ENCODE measurements at regions not wholly inside any gene's neighbourhood (a gene's known extent, or its start where the extent isn't known, plus 50 kb on each side); places are given as distances from the start of the nearest gene placed in this dataset.

DNA sequence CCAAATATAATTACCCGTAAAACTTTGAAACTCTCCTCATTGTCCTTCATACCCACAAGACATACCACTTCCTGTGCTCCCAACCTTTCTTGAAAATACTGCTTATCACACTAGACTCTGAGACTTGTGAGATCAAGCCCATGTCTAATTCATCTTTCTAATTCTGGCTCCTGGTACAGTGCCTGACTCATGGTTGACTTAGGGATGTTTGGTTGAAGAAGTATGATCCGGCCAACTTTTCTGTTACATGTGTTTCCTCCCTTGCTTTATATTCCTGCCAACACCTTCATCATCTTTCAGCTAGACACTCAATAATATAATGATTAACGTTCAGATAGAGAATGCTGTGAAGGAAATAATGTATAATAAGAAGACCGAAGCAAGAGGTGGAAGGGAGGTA, 58.2 kb downstream of the MEX3B start:
- DNase-seq = no peak

DNA sequence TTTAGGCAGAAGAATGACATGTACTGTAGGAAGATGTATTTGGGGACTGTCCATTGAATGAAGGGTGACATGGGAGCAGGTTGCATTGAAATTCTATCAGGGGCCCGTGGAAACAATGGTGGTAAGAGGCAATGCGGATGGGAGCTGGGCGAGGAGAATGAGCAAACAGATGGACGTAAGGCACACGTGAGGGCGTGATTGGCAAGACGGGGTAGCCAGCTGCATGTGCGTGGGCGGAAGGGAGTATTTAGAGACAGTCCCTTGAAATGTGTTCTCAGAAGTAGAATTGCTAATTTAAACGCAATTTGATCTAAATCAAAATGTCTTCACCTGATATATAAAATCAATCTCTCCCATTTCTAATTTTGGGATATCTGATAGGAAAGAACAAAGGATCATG, 62.3 kb downstream of the MEX3B start:
- DNase-seq = no peak

DNA sequence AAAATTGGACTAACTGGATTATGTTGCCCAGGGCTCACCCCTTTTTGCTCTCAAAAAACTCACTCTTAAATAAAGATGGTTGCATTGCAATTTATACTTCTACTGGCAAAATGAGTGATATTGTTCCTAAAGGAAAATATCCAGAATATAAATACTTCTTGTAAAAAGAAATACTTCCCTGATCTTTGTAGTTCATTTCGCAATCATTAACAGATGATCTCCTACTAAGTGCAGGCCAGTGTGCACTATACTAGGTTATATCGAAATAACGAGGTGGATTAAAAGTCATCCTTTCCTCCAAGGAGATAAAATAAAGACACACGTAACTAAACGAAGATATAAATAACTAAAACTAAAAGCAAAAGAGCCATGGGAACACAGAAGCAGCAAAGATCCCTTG, 63.0 kb downstream of the MEX3B start:
- no peak for DNase-seq

DNA sequence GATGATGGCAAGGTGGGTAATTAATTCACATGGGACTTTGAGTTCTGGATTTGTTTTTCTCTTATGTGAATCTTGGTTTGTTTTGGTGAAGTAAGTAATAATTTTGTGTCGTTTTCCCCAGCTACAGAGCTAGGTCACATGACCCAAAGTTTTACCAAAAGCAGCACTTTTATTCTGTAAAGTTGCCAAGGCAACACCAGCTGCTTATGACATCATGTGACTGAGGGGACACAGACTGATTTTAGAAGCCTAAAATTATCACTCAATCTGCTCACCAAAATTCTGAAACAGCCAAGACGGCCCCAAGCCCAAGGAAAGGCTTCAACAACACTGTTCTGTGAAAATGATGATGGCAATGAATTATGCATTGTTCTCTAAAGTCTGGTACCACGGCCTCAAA, 63.9 kb downstream of the MEX3B start:
- DNase-seq = no peak

DNA sequence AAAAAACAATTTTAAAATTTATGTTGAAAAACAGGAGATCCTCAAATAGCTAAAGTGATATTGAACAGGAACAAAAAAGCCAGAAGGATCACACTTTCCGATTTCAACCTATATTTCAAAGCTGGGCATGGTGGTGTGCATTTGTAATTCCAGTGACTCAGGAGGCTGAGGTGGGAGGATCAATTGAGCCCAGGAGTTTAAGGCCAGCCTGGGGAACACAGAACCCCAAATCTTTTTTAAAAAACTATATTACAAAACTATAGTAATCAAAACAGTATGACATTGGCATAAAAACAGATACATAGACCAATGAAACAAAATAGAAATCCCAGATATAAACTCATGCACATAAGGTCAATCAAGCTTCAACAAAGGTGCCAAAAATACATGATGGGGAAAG, 68.4 kb downstream of the MEX3B start:
- DNase-seq = no peak

DNA sequence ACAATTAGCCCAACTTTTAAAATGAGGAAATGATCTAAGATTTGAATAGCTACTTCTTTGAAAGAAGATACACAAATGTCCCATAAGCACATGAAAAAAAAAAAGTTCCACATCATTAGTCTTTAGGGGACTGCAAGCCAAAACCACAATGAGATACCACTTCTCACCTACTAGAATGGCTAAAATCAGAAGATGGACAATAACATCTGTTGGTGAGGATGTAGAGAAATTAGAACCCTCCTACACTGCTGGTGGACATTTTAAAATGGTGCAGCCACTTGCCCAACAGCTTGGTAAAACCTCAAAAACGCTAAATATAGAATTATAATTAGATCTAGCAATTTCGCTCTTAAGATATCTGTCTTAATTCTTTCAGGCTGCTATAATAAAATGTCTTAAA, 77.1 kb downstream of the MEX3B start:
- DNase-seq = no peak

DNA sequence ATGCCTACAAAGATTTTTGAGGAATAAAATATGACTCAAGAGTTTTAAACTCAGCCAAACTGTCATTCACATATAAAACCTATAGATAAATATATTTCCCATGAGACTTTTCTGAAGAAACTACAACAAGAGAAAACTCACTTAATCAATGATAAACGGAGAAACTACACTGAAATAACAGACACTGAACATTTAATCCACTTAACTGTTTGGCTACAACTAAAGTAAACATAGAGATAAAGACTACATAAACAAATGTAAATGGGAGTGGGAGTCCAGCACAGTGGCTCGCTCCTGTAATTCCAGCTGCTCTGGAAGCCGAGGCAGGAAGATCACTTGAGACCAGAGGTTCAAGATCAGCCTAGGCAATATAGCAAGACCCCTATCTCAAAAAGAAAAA, 79.2 kb downstream of the MEX3B start:
- DNase-seq = no peak

DNA sequence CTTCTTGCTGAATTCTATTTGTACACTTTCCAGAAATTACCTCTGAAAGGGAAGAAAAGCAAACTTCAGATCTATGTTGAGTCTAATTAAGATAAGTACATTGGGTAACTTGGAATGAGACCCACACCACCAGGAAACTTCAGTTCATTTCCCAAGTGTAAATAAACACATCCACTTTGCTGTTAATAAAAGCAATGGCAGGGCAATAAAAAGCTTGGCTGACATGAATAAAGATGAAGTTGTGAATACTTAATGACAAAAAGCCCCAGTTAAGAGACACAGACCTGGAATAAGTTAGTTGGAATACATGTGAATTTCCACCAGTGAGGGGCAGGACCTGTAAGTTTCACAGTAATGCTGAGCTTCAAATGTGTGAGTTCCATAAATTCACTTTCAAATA, 83.3 kb downstream of the MEX3B start:
- no peak for DNase-seq

DNA sequence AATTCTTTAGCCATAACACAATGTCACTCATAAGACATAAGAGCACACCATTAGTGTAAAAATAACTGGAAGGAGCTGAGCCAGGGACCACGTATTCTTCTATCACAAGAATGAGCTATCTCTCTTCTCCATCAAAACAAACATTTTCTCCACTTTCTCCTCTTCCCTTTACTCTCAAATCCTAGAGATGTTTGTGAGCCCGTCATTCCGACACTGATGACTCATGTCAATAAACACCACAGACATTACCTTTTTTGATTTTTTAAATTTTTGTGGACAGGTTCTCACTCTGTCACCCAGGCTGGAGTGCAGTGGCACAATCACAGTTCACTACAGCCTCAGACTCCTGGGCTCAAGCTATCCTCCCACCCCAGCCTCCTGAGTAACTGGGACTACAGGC, 86.6 kb downstream of the MEX3B start:
- DNase-seq = no peak

DNA sequence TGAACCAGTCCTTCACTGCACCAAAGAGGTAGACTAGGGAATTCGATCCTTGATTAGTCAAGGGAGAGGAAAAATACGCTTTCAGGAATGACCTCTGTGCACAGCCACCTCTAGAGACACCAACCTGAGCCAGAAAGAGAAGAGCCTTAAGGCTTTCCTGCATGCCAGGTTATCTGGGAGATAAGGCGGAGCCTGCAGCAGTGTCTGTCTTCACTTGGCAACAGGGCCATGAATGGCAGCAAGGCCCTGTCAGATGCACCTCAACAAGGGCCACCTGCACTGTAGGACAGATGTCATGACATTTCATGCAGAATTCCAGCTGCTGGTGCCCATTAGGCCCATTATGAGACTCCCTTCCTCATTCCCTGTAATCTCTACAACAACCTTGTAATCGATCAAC, 88.1 kb downstream of the MEX3B start:
- no peak for DNase-seq

DNA sequence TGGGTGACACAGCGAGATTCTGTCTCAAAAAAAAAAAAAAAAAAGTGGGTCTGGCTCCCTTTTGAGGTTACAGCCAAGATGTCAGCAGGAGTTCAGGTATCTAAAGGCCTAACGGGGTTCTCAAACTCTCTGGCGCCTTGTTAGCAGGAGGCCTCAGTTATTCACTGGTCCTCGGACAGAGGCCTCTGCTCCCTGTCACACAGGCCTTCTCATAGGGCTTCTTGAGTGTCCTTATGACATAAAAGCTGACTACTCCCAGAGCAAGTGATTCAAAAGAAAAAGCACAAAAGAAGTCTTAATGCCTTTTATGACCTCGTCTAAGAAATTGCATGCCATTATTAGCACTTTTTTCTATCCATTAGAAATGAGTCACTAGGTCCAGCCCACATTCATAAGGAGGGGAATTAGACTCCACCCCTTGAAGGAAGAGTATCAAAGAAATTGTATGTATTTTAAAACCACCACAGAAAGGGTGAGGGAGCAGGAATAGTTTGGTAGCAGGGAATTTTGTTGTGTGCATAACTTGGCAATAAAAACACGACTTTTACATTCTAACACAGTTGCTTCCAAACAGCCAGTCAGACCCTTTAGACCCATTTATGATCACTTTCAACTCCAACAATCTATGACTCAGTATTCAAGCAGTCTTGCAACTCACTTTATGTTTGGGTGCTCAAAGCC, 90.3 kb downstream of the MEX3B start:
- DNase-seq = no peak

DNA sequence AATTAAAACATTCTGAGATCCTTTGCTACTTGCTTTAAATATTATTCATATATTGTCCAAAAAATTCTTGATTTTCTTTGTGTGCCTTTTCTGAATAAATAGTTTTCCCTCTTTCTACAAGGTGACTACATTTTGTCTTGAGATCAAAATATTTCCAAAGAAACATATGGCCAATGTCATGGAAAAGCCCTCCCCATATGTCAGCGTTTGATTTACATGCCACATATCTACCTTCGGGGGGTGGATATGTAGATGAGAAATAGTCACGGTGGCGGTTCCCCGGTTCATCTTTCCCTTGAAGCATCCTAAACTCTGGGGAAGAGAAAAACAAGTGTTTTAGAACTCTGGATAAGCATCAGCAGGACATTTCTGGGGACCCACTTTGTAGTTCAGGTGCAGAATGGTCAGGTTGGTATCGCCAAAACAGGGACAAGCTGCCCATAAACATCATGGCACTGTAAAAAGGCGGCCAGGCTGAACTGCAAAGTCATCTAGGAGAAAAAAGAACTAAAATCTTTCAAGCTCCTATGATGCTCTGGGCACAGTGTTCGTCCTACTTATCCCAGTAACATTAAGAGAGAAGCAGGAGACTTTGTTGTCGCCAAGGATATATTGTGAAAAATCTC, 91.5 kb downstream of the MEX3B start:
- no peak for DNase-seq

DNA sequence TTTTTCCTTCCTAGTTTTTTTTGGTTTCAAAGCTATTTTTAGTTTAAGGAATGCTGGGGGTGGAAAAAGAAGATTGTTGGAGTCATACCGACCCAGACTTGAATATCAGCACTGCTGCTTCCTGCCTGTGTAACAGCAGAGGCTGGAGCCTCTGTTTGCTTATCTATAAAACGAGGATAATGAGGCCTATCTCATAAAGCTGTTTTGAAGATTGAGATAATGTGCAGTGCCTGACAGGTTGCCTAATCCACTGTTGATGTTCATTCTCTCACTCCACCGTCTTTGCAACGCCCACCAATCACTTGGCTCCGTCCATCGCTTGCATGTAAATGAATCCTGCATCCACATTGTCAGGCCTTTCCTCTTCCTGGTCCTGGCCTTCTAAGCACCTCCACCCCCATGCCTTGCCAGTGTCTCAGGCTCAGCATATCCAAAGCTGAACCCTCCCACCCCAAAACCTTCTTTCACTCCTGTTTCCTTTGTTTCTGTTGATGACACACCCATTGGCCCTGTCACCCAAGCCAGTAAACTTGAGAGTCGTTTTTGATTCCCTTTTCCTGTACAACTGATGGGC, 94.9 kb downstream of the MEX3B start:
- DNase-seq = no peak

DNA sequence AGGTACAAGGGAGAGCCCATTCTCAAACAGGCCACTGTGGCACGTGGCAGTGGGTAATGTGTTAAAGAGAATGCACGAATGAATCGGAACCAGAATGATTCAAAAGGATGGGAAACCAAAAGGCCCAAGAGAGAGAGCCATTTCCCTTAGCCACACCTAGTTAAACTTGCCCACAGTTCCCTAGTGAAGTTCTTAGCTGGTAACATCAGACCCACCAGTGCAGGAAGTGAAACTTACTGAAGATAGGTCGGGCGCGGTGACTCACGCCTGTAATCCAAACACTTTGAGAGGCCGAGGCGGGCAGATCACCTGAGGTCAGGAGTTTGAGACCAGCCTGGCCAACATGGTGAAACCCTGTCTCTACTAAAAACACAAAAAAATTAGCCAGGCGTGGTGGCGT, 97.1 kb downstream of the MEX3B start:
- DNase-seq = peak in 1 of 2 donors; percentile 19

DNA sequence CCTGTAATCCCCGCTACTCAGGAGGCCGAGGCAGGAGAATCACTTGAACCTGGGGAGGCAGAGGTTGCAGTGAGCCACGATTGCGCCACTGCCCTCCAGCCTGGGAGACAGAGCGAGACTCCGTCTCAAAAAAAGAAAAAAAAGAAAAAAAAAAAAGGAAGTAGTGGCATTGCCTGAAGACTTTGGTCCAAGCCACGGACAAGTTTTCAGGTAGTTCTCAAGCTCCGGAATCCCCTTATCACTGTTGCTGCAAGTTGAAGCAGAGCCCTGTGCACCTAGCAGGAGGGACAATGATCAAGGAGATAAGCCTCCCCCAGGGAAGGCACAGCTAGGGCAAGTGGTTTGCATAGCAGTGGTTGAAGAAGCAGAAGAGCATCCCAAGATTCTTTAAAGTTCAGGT, 97.6 kb downstream of the MEX3B start:
- no peak for DNase-seq

DNA sequence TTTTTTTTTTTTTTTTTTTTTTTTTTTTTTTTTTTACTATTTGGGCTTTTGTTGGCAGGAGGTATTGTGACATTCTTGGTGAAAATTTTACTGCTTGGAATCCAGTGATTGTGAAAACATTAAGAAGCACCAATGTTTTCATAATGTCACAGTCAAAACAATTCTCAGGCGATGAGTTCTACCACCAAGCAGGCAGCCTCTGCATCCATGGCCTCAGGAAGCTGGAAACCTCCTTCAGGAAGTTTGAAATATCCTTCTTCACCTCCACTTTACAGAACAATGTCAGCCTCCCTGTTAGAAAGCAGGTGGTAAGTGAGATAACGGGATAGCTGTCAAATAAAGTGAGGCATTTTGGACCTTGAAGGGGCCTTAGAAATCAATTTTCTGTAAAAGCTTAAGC, 98.3 kb downstream of the MEX3B start:
- DNase-seq = no peak

DNA sequence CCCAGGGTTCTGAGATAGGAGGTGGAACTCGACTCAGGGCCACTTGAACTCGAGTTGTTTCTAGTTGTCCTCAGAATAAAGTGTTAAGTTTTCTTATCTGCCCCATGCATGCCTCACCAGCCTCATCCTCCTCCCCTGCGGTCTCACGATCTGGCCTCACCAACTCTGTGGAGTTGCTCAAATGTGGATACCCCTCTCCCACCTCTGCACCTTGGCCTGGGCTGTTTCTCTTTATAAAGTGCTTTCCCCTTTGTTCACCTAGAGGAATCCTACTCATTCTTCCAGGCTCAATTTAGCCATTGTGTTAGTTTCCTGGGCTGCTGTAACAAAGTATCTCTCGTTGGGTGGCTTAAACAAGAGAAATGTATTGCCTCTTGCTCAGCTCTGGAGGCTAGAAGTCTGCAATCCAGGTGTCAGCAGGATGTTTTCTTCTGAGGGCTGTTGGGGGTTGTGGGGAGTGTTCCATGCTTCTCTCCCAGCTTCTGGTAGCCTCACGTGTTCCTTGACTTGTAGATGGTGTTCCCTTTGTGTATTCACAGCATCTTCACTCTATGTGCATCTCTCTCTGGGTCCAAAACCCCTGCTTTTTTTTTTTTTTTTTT, 100.7 kb downstream of the MEX3B start:
- DNase-seq = no peak

DNA sequence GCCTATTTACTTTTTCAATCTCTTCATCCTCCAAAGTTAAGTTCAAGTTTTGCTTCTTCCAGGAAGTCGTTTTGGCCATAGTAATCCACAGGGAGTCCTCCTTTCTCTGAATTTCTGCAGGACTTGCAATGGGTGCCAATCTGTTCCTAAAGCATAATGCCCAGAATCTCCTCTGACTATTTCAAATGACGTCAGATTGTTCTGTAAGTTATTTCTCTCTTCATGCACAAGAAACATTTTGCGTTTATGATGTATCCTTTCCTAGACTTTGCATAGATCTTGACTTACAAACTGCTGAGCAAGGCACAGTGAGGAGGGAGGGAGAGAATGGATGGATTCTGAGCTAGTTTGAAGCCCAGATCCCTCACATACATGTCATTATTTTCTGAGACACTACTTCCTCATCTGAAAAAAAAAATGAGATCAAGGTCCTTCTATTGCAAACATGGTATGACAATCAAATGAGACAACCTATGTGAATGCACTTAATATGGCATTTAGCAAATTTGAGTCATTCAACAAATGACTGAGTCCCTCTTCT, 103.1 kb downstream of the MEX3B start:
- DNase-seq = no peak

DNA sequence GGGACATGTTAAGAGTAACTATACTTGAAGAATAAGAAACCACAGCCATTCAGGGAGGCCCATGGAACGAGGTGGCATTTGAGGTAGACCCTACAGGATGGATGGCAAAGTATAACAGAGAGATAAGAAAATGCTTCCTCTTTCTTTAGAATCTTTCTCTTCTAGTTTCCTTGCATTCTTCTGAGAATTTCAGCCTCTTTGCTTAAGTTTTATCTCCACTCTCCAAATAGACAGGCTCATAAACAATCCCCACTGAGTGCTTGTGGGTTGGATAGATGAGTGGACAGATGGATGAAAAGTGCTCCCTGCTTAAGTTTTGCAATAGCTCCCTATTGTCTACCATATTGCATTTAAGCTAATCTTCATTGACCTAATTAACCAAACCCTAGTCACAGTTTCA, 103.7 kb downstream of the MEX3B start:
- DNase-seq = no peak

DNA sequence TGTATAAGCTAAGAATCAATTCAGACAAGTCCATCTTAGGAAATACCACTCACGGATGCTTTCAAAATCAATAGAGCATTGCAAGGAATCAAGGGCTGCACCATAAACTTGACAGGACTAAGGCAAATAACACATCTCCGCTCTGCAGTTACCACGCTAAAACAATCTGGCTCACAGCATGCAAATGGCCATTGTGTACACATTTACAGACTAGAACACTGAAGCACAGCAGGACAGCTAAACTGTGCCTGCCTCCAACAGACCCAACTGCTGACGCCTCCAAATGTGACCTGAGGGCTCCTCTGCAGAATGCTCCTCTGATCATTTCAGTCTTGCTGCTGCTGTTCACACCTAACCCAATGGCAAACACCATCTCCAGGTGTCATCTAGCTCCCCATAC, 104.3 kb downstream of the MEX3B start:
- DNase-seq = no peak

DNA sequence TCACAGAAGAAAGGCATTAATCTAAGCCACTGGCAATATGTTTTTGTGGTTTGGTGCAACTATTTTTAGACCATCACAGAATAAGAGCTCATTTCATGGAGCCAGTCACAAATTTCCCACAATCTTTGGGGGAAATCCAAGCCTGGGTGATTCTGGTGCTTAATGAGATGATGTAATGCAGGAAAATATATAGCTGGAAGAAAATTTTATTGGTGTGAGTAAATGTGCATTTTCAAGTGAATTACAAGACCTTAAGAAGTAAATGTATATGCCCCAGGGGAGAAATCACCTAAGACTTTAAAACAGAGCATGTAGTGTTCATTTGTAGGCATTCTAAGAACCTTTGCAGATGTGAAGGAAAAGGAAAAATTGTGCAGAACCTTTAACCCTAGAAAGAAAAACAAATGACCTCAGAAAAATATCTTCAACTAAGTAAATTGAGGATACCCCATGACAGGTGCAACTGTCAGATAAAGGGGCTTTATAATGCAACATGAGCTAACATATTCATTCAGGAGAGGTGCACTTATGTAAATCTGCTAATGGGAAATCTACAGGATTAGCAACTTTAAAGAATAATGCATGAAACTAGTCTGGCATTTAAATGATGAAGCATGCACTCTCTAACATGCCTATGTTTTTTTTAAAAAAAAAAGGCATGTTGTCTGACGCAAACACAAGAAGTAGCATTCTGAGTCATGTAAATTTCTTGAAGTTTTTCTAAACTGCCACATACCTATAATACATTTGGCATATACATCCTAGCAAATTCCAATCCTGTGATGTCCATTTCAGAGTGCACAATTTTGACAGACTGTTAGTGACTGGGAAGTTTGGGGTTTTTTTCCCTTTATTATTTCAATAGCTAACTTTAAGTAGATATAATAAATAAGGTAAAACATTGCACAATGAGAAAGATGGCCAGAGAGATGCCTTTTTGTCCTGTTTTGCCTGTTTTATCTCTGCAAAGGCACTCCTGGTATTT, 105.1 kb downstream of the MEX3B start:
- DNase-seq = no peak

DNA sequence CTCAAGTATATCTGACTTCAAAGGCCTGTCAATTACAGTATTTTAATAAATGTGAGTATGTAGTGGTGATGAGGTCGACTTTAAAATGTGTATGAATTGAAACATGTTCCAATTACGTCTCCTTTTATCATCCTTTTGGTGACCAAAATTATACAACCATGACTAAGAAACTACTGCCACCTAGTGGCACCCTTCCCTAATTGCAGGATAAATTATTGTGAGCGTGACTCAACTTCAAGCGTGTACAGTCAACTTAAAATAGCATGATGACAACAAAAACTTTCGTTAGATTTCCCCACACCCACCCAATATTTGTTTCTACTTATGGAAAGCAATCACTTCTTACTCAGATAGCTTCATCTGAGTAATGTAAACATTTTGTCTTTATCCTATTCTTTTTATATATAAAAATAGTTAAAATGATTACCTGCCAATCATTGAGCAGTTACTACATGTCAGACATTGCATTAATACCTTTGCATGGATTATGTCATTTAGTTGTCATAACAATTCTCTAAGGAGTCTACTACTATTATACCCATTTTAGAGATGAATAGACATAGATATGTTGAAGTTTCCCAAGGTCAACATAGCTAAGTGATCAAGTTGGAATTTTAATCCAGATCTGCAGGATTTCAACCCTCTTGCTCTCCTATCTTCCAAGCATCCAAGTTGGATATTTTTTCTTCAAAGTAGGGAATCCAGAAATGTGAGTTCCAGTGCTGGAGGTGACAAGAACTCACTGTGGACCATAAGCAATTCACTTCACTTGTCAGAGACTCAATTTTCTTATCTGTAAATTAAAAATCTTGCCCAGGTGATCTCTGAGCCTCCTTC, 106.0 kb downstream of the MEX3B start:
- peak in 1 of 2 donors; percentile 1 for DNase-seq
